ENCODE measurements at regions not wholly inside any gene's neighbourhood (a gene's known extent, or its start where the extent isn't known, plus 50 kb on each side); places are given as distances from the start of the nearest gene placed in this dataset.

- DNase-seq (ENCODE audit: unreplicated experiment) = no peak
- Mint-ChIP-seq H3K9me3 (ENCODE audit: unreplicated experiment) (peaks cover 9% of the 10 kb centered on the region), H3K27ac (ENCODE audit: low read depth, unreplicated experiment) (no peak overlapping the region), H3K4me1 (ENCODE audit: insufficient read depth, unreplicated experiment) (no peaks in the 10 kb centered on the region), H3K36me3 (ENCODE audit: insufficient read depth, unreplicated experiment) (peaks cover 4% of the 10 kb centered on the region), H3K4me3 (ENCODE audit: unreplicated experiment) (no peak overlapping the region), H3K27me3 (ENCODE audit: insufficient read depth, unreplicated experiment) (peaks cover 25% of the 10 kb centered on the region)
- ChIA-PET CTCF (interaction anchor here (0.5 to 4.9 kb wide), 6 partner anchors 10 to 264 kb away, joined by 3 to 37 read pairs (median 4); no protein-coding TSS in a partner anchor), POLR2A (interaction anchor here (0.7 kb wide), 1 partner anchor 10 kb away, joined by 3 read pairs; no protein-coding TSS in a partner anchor)
- TF ChIP-seq CTCF (IDR thresholded peaks at IDR 0.05; ENCODE audit: unreplicated experiment) = no peak
- intact Hi-C loops (cut with micrococcal nuclease) = loop anchor here (5.0 kb wide), 1 partner anchor 262 kb away; no protein-coding TSS in a partner anchor
- BruUV-seq (replicated peaks) = no TSS peak
These were observed 74.7 kb upstream of the PHF21B start for GRCh38 chr22:45084400-45084920.

DNA sequence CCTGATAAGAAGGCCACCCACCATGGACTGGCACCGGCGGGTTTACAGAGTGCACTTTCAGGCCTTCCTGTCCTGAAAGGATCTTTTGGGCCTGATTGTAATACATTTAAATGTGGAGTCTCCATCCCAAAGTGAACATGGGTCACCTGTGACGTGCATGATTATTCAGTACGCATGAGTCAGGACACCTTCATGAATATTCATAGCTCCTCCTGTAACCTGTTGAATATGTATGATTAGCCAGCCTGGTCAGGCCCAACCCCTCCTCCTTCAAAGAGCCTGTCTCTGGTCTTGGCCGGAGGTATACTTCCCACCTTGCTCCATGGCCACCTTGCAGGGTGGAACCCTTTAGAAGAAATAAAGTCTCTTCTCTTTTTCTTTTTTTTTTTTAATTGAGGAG lies 75.9 kb upstream of the NUP50 start:
- ChIA-PET POLR2A (interaction anchor here (0.6 kb wide), 1 partner anchor 71 kb away, joined by 4 read pairs; no protein-coding TSS in a partner anchor), CTCF (interaction anchor here (0.6 to 0.7 kb wide), 3 partner anchors 12 to 454 kb away, joined by 3 read pairs; no protein-coding TSS in a partner anchor)
- BruUV-seq (replicated peaks) = no TSS peak
- no peak for DNase-seq (ENCODE audit: unreplicated experiment)
- no peak overlapping the region for H3K4me3 Mint-ChIP-seq (ENCODE audit: unreplicated experiment)
- intact Hi-C loops (cut with micrococcal nuclease) = no loop called here
- no peaks in the 10 kb centered on the region for H3K4me1 Mint-ChIP-seq (ENCODE audit: insufficient read depth, unreplicated experiment)
- peaks cover 10% of the 10 kb centered on the region for H3K36me3 Mint-ChIP-seq (ENCODE audit: insufficient read depth, unreplicated experiment)
- H3K27me3 Mint-ChIP-seq (ENCODE audit: insufficient read depth, unreplicated experiment) = no peaks in the 10 kb centered on the region
- no peak overlapping the region for H3K27ac Mint-ChIP-seq (ENCODE audit: low read depth, unreplicated experiment)
- H3K9me3 Mint-ChIP-seq (ENCODE audit: unreplicated experiment) = no peaks in the 10 kb centered on the region
- TF ChIP-seq CTCF (IDR thresholded peaks at IDR 0.05; ENCODE audit: unreplicated experiment) = no peak

DNA sequence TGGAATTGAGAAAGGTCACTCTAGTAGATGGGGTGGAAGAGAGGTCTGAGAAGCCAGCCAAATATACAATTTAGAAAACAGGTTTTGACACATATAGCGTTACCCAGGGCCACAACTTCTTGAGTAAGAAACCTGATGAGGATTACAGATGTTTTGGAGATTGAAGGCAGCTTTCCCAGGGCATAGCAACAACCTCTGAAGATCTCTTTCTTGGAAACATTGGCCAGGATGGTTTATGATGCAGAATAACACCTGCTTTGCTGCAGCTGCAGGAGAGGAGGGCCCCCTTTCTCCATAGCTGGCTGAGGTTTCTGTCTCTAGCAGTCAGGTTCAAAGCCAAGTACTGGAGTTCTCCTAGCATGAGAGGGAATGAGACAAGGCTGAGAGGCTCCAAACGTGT lies 75.1 kb upstream of the NUP50 start:
- intact Hi-C loops (cut with micrococcal nuclease) = no loop called here
- TF ChIP-seq CTCF (IDR thresholded peaks at IDR 0.05; ENCODE audit: unreplicated experiment) = no peak
- Mint-ChIP-seq H3K4me3 (ENCODE audit: unreplicated experiment) (no peak overlapping the region), H3K9me3 (ENCODE audit: unreplicated experiment) (no peaks in the 10 kb centered on the region), H3K27me3 (ENCODE audit: insufficient read depth, unreplicated experiment) (no peaks in the 10 kb centered on the region), H3K36me3 (ENCODE audit: insufficient read depth, unreplicated experiment) (peaks cover 10% of the 10 kb centered on the region), H3K27ac (ENCODE audit: low read depth, unreplicated experiment) (no peak overlapping the region), H3K4me1 (ENCODE audit: insufficient read depth, unreplicated experiment) (no peaks in the 10 kb centered on the region)
- POLR2A ChIA-PET = no interaction called here
- DNase-seq (ENCODE audit: unreplicated experiment) = no peak
- BruUV-seq (replicated peaks) = no TSS peak
- CTCF ChIA-PET = interaction anchor here (0.6 kb wide), 1 partner anchor 9 kb away, joined by 4 read pairs; no protein-coding TSS in a partner anchor

- intact Hi-C loops (cut with micrococcal nuclease) = no loop called here
- peaks cover 6% of the 10 kb centered on the region for H3K36me3 Mint-ChIP-seq (ENCODE audit: insufficient read depth, unreplicated experiment)
- BruUV-seq (replicated peaks) = no TSS peak
- peaks cover 12% of the 10 kb centered on the region for H3K27me3 Mint-ChIP-seq (ENCODE audit: insufficient read depth, unreplicated experiment)
- ChIA-PET POLR2A (no interaction called here), CTCF (interaction anchor here (1.3 kb wide), 1 partner anchor 17 kb away, joined by 3 read pairs; no protein-coding TSS in a partner anchor)
- H3K4me1 Mint-ChIP-seq (ENCODE audit: insufficient read depth, unreplicated experiment) = peaks cover 6% of the 10 kb centered on the region
- no peak for DNase-seq (ENCODE audit: unreplicated experiment)
- no peak for TF ChIP-seq CTCF (IDR thresholded peaks at IDR 0.05; ENCODE audit: unreplicated experiment)
- H3K9me3 Mint-ChIP-seq (ENCODE audit: unreplicated experiment) = no peaks in the 10 kb centered on the region
- no peak overlapping the region for H3K4me3 Mint-ChIP-seq (ENCODE audit: unreplicated experiment)
- H3K27ac Mint-ChIP-seq (ENCODE audit: low read depth, unreplicated experiment) = no peak overlapping the region
These were observed 73.2 kb upstream of the NUP50 start for GRCh38 chr22:45090497-45090910.
